WTC11 (cell line): ENCODE measurements at regions not wholly inside any gene's neighbourhood (a gene's known extent, or its start where the extent isn't known, plus 50 kb on each side); places are given as distances from the start of the nearest gene placed in this dataset.

Source experiments
- ATAC-seq: fragments of 200-7000 bp; cut with Tn5 transposase; 2 replicates; pipeline ENCODE4 v1.10.0; 2021; ENCODE audit warnings: mild to moderate bottlenecking, moderate library complexity
- CTCF ChIA-PET: fragments of 300-600 bp; sonication (Branson Sonifier 250); formaldehyde crosslinking; loops from one replicate; lab custom pipeline; 2021; ENCODE audit warnings: antibody characterized with exemption; lab: Charles Lee
- POLR2A ChIA-PET: fragments of 350-600 bp; sonication (Branson Sonifier 250); formaldehyde crosslinking; loops from one replicate; lab custom pipeline; 2021; ENCODE audit warnings: antibody characterized with exemption; lab: Charles Lee
- DNase-seq: peaks from one replicate; pipeline ENCODE4 v3.0.0; 2021; ENCODE audit warnings: low spot score
- H3K27ac Mint-ChIP-seq: 2 replicates; pipeline ENCODE4 v1.8.0; 2021; ENCODE audit warnings: mixed read lengths
- H3K27me3 Mint-ChIP-seq: 2 replicates; pipeline ENCODE4 v1.8.0; 2021; ENCODE audit warnings: low read depth, mild to moderate bottlenecking, moderate library complexity, mixed read lengths
- H3K36me3 Mint-ChIP-seq: 2 replicates; pipeline ENCODE4 v1.8.0; 2021; ENCODE audit warnings: mixed read lengths
- H3K4me1 Mint-ChIP-seq: 2 replicates; pipeline ENCODE4 v1.8.0; 2022; ENCODE audit warnings: mixed read lengths
- H3K4me3 Mint-ChIP-seq: 2 replicates; pipeline ENCODE4 v1.8.0; 2021; ENCODE audit warnings: mild to moderate bottlenecking, moderate library complexity, mixed read lengths
- H3K9me3 Mint-ChIP-seq: 2 replicates; pipeline ENCODE4 v1.8.0; 2021; ENCODE audit warnings: mixed read lengths
- AFF4 ChIP-seq: sonication (generic); formaldehyde crosslinking; IDR thresholded peaks from 2 replicates; pipeline ENCODE4 v1.8.1; 2023; ENCODE audit warnings: mild to moderate bottlenecking, missing genetic modification reagents, borderline replicate concordance
- CREM ChIP-seq: sonication (generic); formaldehyde crosslinking; IDR thresholded peaks from 2 replicates; pipeline ENCODE4 v1.8.1; 2022; ENCODE audit warnings: mild to moderate bottlenecking, missing genetic modification reagents, moderate library complexity
- E2F4 ChIP-seq: sonication (generic); formaldehyde crosslinking; IDR thresholded peaks from 2 replicates; pipeline ENCODE4 v1.8.1; 2022; ENCODE audit warnings: low read depth, mild to moderate bottlenecking, moderate library complexity, missing genetic modification reagents, borderline replicate concordance
- FOXP4 ChIP-seq: sonication (generic); formaldehyde crosslinking; IDR thresholded peaks from 2 replicates; pipeline ENCODE4 v1.8.0; 2022; ENCODE audit warnings: mild to moderate bottlenecking, missing genetic modification reagents
- KAT7 ChIP-seq: sonication (generic); formaldehyde crosslinking; IDR thresholded peaks from 2 replicates; pipeline ENCODE4 v1.8.1; 2023; ENCODE audit warnings: missing genetic modification reagents, mild to moderate bottlenecking, borderline replicate concordance
- MLX ChIP-seq: sonication (generic); formaldehyde crosslinking; IDR thresholded peaks from 2 replicates; pipeline ENCODE4 v1.8.1; 2023; ENCODE audit warnings: mild to moderate bottlenecking, missing genetic modification reagents, moderate library complexity
- NR1H2 ChIP-seq: sonication (generic); formaldehyde crosslinking; IDR thresholded peaks from 2 replicates; pipeline ENCODE4 v1.9.0; 2021; ENCODE audit warnings: mild to moderate bottlenecking, moderate library complexity, missing genetic modification reagents
- PREB ChIP-seq: sonication (generic); formaldehyde crosslinking; IDR thresholded peaks from 2 replicates; pipeline ENCODE4 v1.8.1; 2022; ENCODE audit warnings: mild to moderate bottlenecking, missing genetic modification reagents, moderate library complexity, borderline replicate concordance
- TCF7 ChIP-seq: sonication (generic); formaldehyde crosslinking; IDR thresholded peaks from 2 replicates; pipeline ENCODE4 v1.8.0; 2022; ENCODE audit warnings: mild to moderate bottlenecking, low read depth, missing genetic modification reagents, moderate library complexity
- ZNF219 ChIP-seq: sonication (generic); formaldehyde crosslinking; IDR thresholded peaks from 2 replicates; pipeline ENCODE4 v1.8.0; 2023; ENCODE audit warnings: missing genetic modification reagents, mild to moderate bottlenecking, borderline replicate concordance
- ZNF281 ChIP-seq: sonication (generic); formaldehyde crosslinking; IDR thresholded peaks from 2 replicates; pipeline ENCODE4 v1.8.0; 2023; ENCODE audit warnings: mild to moderate bottlenecking, missing genetic modification reagents
- TF ChIP-seq, protein P1 (sequence below): sonication (generic); formaldehyde crosslinking; IDR thresholded peaks from 2 replicates; pipeline ENCODE4 v1.8.1; 2022; ENCODE audit warnings: mild to moderate bottlenecking, moderate library complexity, missing genetic modification reagents
- TF ChIP-seq, protein P2 (sequence below): sonication (generic); formaldehyde crosslinking; conservative IDR thresholded peaks from 2 replicates; pipeline ENCODE4 v1.8.1; 2023; ENCODE audit warnings: mild to moderate bottlenecking, low read depth, missing genetic modification reagents, moderate library complexity

GRCh38 chr2:82498777-82499443, 1960.2 kb downstream of the SUCLG1 start:
- peaks cover 48% of the 10 kb centered on the region for H3K9me3 Mint-ChIP-seq
- TF ChIP-seq, protein P1, sequence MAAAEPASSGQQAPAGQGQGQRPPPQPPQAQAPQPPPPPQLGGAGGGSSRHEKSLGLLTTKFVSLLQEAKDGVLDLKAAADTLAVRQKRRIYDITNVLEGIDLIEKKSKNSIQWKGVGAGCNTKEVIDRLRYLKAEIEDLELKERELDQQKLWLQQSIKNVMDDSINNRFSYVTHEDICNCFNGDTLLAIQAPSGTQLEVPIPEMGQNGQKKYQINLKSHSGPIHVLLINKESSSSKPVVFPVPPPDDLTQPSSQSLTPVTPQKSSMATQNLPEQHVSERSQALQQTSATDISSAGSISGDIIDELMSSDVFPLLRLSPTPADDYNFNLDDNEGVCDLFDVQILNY (CRISPR knock-in tag): no peak
- TF ChIP-seq PREB (CRISPR knock-in tag): no peak
- TF ChIP-seq ZNF219 (CRISPR knock-in tag): no peak
- TF ChIP-seq MLX: no peak
- no peak for TF ChIP-seq NR1H2 (CRISPR knock-in tag)
- TF ChIP-seq, protein P2, sequence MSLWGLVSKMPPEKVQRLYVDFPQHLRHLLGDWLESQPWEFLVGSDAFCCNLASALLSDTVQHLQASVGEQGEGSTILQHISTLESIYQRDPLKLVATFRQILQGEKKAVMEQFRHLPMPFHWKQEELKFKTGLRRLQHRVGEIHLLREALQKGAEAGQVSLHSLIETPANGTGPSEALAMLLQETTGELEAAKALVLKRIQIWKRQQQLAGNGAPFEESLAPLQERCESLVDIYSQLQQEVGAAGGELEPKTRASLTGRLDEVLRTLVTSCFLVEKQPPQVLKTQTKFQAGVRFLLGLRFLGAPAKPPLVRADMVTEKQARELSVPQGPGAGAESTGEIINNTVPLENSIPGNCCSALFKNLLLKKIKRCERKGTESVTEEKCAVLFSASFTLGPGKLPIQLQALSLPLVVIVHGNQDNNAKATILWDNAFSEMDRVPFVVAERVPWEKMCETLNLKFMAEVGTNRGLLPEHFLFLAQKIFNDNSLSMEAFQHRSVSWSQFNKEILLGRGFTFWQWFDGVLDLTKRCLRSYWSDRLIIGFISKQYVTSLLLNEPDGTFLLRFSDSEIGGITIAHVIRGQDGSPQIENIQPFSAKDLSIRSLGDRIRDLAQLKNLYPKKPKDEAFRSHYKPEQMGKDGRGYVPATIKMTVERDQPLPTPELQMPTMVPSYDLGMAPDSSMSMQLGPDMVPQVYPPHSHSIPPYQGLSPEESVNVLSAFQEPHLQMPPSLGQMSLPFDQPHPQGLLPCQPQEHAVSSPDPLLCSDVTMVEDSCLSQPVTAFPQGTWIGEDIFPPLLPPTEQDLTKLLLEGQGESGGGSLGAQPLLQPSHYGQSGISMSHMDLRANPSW (CRISPR knock-in tag): no peak
- no peak for TF ChIP-seq E2F4 (CRISPR knock-in tag)
- TF ChIP-seq AFF4 (CRISPR knock-in tag): no peak
- TF ChIP-seq TCF7 (CRISPR knock-in tag): no peak
- H3K4me1 Mint-ChIP-seq: no peaks in the 10 kb centered on the region
- no peaks in the 10 kb centered on the region for H3K27me3 Mint-ChIP-seq
- no peak overlapping the region for H3K4me3 Mint-ChIP-seq
- POLR2A ChIA-PET: no interaction called here
- ATAC-seq (no peak), DNase-seq (no peak)
- H3K27ac Mint-ChIP-seq: no peak overlapping the region
- CTCF ChIA-PET: no interaction called here
- peaks cover 40% of the 10 kb centered on the region for H3K36me3 Mint-ChIP-seq

- peaks cover 26% of the 10 kb centered on the region for H3K9me3 Mint-ChIP-seq
- H3K36me3 Mint-ChIP-seq: peaks cover 13% of the 10 kb centered on the region
- ATAC-seq: no peak
- no peak overlapping the region for H3K27ac Mint-ChIP-seq
- no peak overlapping the region for H3K4me3 Mint-ChIP-seq
- TF ChIP-seq KAT7: no peak
- no peak for TF ChIP-seq ZNF281 (CRISPR knock-in tag)
- TF ChIP-seq FOXP4 (CRISPR knock-in tag): no peak
- TF ChIP-seq CREM (CRISPR knock-in tag): no peak
- TF ChIP-seq, all 79 proteins: peak for 0
- Mint-ChIP-seq H3K4me1 (no peaks in the 10 kb centered on the region), H3K27me3 (no peaks in the 10 kb centered on the region)
- DNase-seq: no peak
- CTCF ChIA-PET: no interaction called here
- POLR2A ChIA-PET: no interaction called here
These were observed 1964.3 kb downstream of the SUCLG1 start for GRCh38 chr2:82494739-82495138.
